Body of pancreas (tissue), 4 donors: ENCODE measurements at regions not wholly inside any gene's neighbourhood (a gene's known extent, or its start where the extent isn't known, plus 50 kb on each side); places are given as distances from the start of the nearest gene placed in this dataset.

Experiments used
- ATAC-seq: fragments of 150-250 bp; one replicate; pipeline ENCODE4 v1.9.1; 2016
- DNase-seq, 4 donors: peaks; one replicate each; pipeline ENCODE4 v3.0.0-alpha.2; 2019
- H3K27ac ChIP-seq, 4 donors: fragments of 200-600 bp; sonication (generic); 1 replicate in 3 of 4; 2 replicates in 1 of 4; pipeline versions ENCODE4 v1.5.1 to v1.6.1; 2016 to 2019; ENCODE audit warnings: mild to moderate bottlenecking in 1 of 4, mixed read lengths in 1 of 4, moderate library complexity in 1 of 4
- H3K27me3 ChIP-seq, 2 donors: fragments of 200-600 bp; sonication (generic); one replicate each; pipeline ENCODE4 v1.6.0; 2016; ENCODE audit warnings: mild to moderate bottlenecking in 1 of 2
- H3K36me3 ChIP-seq, 2 donors: fragments of 200-600 bp; sonication (generic); replicated peaks in 1 of 2; 2 replicates each; pipeline ENCODE4 v1.5.1; 2016; ENCODE audit warnings: low read depth in 2 of 2; ENCODE audit not compliant: insufficient read depth in 1 of 2
- H3K4me1 ChIP-seq: fragments of 200-600 bp; sonication (generic); one replicate; pipeline ENCODE4 v1.6.0; 2016
- H3K4me3 ChIP-seq, 2 donors: fragments of 200-600 bp; sonication (generic); 1 replicate in 1 of 2; 2 replicates in 1 of 2; pipeline ENCODE4 v1.5.1; 2016 to 2019
- H3K9me3 ChIP-seq, 3 donors: fragments of 200-600 bp; sonication (generic); 1 replicate in 2 of 3; 2 replicates in 1 of 3; pipeline ENCODE4 v1.5.1; 2016
- CTCF ChIP-seq, 7 experiments: fragments of 450-650 bp in 4 of 7; fragments of 200-600 bp in 3 of 7; sonication (generic) in 3 of 7; IDR thresholded peaks; one replicate each; pipeline ENCODE4 v1.5.1; 2016 to 2019; ENCODE audit warnings: antibody characterized with exemption in 7 of 7
- POLR2A ChIP-seq, 3 donors: fragments of 450-650 bp; IDR thresholded peaks; one replicate each; pipeline ENCODE4 v1.6.1; 2016; ENCODE audit warnings: antibody characterized with exemption in 3 of 3, mild to moderate bottlenecking in 2 of 3
- WGBS, 2 donors: methylation state at CpG; one replicate each; pipeline ENCODE4 v1.1.5; 2017; 5-methylcytosine and 5-hydroxymethylcytosine counted together
- intact Hi-C: fragments of 100-400 bp; cut with DNase I; formaldehyde crosslinking; loops from one replicate; pipeline ENCODE4 v1.15.1; 2023

- intact Hi-C loops = no loop called here
- WGBS, 2 donors = 66 to 70% methylated on average over 7 of the region's 7 CpGs
Measured at GRCh38 chr18:65954372-65954771, 203.6 kb downstream of the CDH7 start.

DNA sequence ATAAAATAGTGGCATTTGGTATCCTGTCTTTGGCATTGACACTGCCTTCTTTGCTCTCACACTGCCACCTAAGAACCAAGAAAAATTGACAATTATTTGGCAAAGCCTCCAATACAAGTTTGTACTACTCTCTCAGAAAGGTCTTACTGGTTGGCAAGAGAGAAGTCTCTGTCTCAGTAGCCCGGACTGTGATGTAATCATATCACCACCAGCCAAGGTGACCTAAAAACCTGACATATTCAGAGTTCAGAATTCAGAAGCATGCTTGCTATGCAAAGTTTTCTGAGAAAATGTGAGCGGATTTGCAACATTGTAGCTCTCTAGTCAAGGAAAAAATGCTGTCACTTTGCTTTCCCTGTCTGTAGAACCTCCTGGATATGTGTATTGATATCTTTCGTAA is 196.0 kb downstream of the CDH7 start:
- Histone ChIP-seq H3K4me1 (no peaks in the 10 kb centered on the region), H3K4me3 (no peak overlapping the region), H3K36me3 (no peaks in the 10 kb centered on the region), H3K9me3 (no peaks in the 10 kb centered on the region), H3K27ac (no peak overlapping the region), H3K27me3 (no peaks in the 10 kb centered on the region)
- intact Hi-C loops = no loop called here
- DNase-seq = no peak
- no peak for ATAC-seq
- WGBS, 2 donors = 59 to 60% methylated on average over 3 of the region's 3 CpGs
- TF ChIP-seq POLR2A (IDR thresholded peaks at IDR 0.05) (no peak), CTCF (IDR thresholded peaks at IDR 0.05) (no peak)

More at GRCh38 chr18:65954372-65954771, 203.6 kb downstream of the CDH7 start:
- ATAC-seq (no peak), DNase-seq (no peak)
- Histone ChIP-seq H3K4me3 (no peak overlapping the region), H3K27ac (no peak overlapping the region), H3K9me3 (no peaks in the 10 kb centered on the region), H3K27me3 (no peaks in the 10 kb centered on the region), H3K4me1 (no peaks in the 10 kb centered on the region), H3K36me3 (no peaks in the 10 kb centered on the region)
- TF ChIP-seq CTCF (IDR thresholded peaks at IDR 0.05) = no peak
- no peak for TF ChIP-seq POLR2A (IDR thresholded peaks at IDR 0.05)

GRCh38 chr18:65943268-65943667 is 192.5 kb downstream of the CDH7 start:
- no peak for TF ChIP-seq POLR2A (IDR thresholded peaks at IDR 0.05)
- no peak for TF ChIP-seq CTCF (IDR thresholded peaks at IDR 0.05)
- intact Hi-C loops = no loop called here
- Histone ChIP-seq H3K36me3 (no peaks in the 10 kb centered on the region), H3K27ac (no peak overlapping the region), H3K4me3 (no peak overlapping the region), H3K27me3 (no peaks in the 10 kb centered on the region), H3K9me3 (no peaks in the 10 kb centered on the region), H3K4me1 (no peaks in the 10 kb centered on the region)
- ATAC-seq = no peak
- no peak for DNase-seq
- 68 to 76% methylated on average over 3 of the region's 3 CpGs for WGBS, 2 donors

- ATAC-seq (no peak), DNase-seq (no peak)
- Histone ChIP-seq H3K36me3 (no peaks in the 10 kb centered on the region), H3K27ac (no peak overlapping the region), H3K4me1 (no peaks in the 10 kb centered on the region), H3K27me3 (no peaks in the 10 kb centered on the region), H3K9me3 (no peaks in the 10 kb centered on the region), H3K4me3 (no peak overlapping the region)
- intact Hi-C loops = no loop called here
- 38 to 40% methylated on average over 1 of the region's 1 CpG for WGBS, 2 donors
- TF ChIP-seq CTCF (IDR thresholded peaks at IDR 0.05) (no peak), POLR2A (IDR thresholded peaks at IDR 0.05) (no peak)
Measured at GRCh38 chr18:65942854-65943253, 192.0 kb downstream of the CDH7 start.

DNA sequence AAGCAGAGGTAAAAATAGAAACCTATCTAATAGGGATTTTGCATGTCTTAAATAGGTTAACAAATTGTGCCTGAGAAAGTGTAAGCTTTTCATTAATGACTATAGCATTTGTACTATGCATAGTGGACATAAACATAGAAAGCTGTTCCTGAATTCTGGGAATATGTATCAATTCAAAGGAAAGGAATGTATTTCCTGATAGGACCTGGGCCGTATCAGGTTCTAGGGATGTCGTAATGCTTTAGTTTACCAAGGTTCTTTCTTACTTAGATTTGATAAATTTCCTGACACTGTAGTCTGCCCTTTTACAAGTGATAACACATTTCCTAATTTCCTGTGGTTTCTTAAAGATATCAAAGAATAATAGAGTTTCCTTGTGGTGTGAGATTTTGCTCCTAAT is 191.3 kb downstream of the CDH7 start:
- ATAC-seq (peak; percentile 56), DNase-seq (peak in 1 of 4 donors; percentile 4)
- Histone ChIP-seq H3K27ac (no peak overlapping the region), H3K4me1 (no peaks in the 10 kb centered on the region), H3K27me3 (no peaks in the 10 kb centered on the region), H3K9me3 (no peaks in the 10 kb centered on the region), H3K36me3 (no peaks in the 10 kb centered on the region), H3K4me3 (no peak overlapping the region)
- 10 to 14% methylated on average over 2 of the region's 2 CpGs for WGBS, 2 donors
- intact Hi-C loops = no loop called here
- TF ChIP-seq POLR2A (IDR thresholded peaks at IDR 0.05) (no peak), CTCF (IDR thresholded peaks at IDR 0.05) (no peak)
